IMR-90 (cell line): ENCODE measurements at regions not wholly inside any gene's neighbourhood (a gene's known extent, or its start where the extent isn't known, plus 50 kb on each side); places are given as distances from the start of the nearest gene placed in this dataset.

Experiments used
- ATAC-seq: fragments of 200-7000 bp; cut with Tn5 transposase; 2 replicates; pipeline ENCODE4 v1.9.1; 2020; ENCODE audit warnings: low read depth, mild to moderate bottlenecking, moderate library complexity
- BruUV-seq: library from RNA; stranded (reverse); fragments of 400-500 nt; replicated peaks from 2 replicates; lab custom pipeline; 2021; lab: Mats Ljungman, UMichigan
- CTCF ChIA-PET: fragments of 300-600 bp; formaldehyde crosslinking; extraction: SDS; loops from one replicate; lab custom pipeline; 2021; ENCODE audit warnings: antibody characterized with exemption; lab: Yijun Ruan, JAX
- POLR2A ChIA-PET: fragments of 300-600 bp; sonication (Branson Sonifier 250); formaldehyde crosslinking; loops from one replicate; lab custom pipeline; 2022; ENCODE audit warnings: antibody characterized with exemption; ENCODE audit not compliant: unreplicated experiment; lab: Charles Lee
- DNase-seq: peaks from one replicate; pipeline ENCODE4 v3.0.0; 2013
- H2AFZ ChIP-seq: replicated peaks from 2 replicates; pipeline ENCODE3; 2013; ENCODE audit warnings: low read length, mild to moderate bottlenecking; ENCODE audit not compliant: poor library complexity
- H2AK5ac ChIP-seq: 2 replicates; pipeline ENCODE4 v1.6.1; 2013; ENCODE audit warnings: low read depth, low read length, inconsistent platforms
- H2AK9ac ChIP-seq: replicated peaks from 2 replicates; pipeline ENCODE3; 2013; ENCODE audit warnings: mild to moderate bottlenecking, low read depth, low read length, moderate library complexity; ENCODE audit not compliant: poor library complexity
- H2BK120ac ChIP-seq: 2 replicates; pipeline ENCODE4 v1.6.1; 2013; ENCODE audit warnings: low read depth, low read length, inconsistent platforms
- H2BK15ac ChIP-seq: 3 replicates; pipeline ENCODE4 v1.6.1; 2013; ENCODE audit warnings: low read depth, low read length, inconsistent platforms
- H2BK20ac ChIP-seq: 2 replicates; pipeline ENCODE4 v1.6.1; 2013; ENCODE audit warnings: low read depth, mild to moderate bottlenecking, inconsistent platforms, low read length, moderate library complexity
- H2BK5ac ChIP-seq: 2 replicates; pipeline ENCODE4 v1.6.1; 2013; ENCODE audit warnings: mild to moderate bottlenecking, low read depth, low read length, inconsistent platforms; ENCODE audit not compliant: poor library complexity, severe bottlenecking
- H3K14ac ChIP-seq: replicated peaks from 2 replicates; pipeline ENCODE4 v1.6.1; 2013; ENCODE audit warnings: low read depth, low read length, inconsistent platforms
- H3K18ac ChIP-seq: 2 replicates; pipeline ENCODE4 v1.6.1; 2013; ENCODE audit warnings: low read depth, low read length, control low read depth
- H3K23ac ChIP-seq: 2 replicates; pipeline ENCODE4 v1.6.1; 2013; ENCODE audit warnings: low read depth, low read length, inconsistent platforms
- H3K27ac ChIP-seq: 2 replicates; pipeline ENCODE4 v1.5.1; 2013; ENCODE audit warnings: mild to moderate bottlenecking, control low read depth, low read length; ENCODE audit not compliant: insufficient read depth
- H3K27me3 ChIP-seq: 2 replicates; pipeline ENCODE4 v1.6.1; 2013; ENCODE audit warnings: low read length; ENCODE audit not compliant: control insufficient read depth, insufficient read depth
- H3K36me3 ChIP-seq: 2 replicates; pipeline ENCODE4 v1.6.1; 2013; ENCODE audit warnings: low read length, mixed read lengths; ENCODE audit not compliant: control insufficient read depth, insufficient read depth
- H3K4ac ChIP-seq: 2 replicates; pipeline ENCODE4 v1.6.1; 2013; ENCODE audit warnings: low read depth, low read length, inconsistent platforms
- H3K4me1 ChIP-seq: 2 replicates; pipeline ENCODE4 v1.6.1; 2013; ENCODE audit warnings: low read length, mixed read lengths; ENCODE audit not compliant: control insufficient read depth, insufficient read depth
- H3K4me2 ChIP-seq: 2 replicates; pipeline ENCODE4 v1.6.1; 2013; ENCODE audit warnings: low read depth, mild to moderate bottlenecking, control low read depth, low read length, moderate library complexity
- H3K4me3 ChIP-seq: 2 replicates; pipeline ENCODE4 v1.5.1; 2013; ENCODE audit warnings: low read depth, mild to moderate bottlenecking, control low read depth, low read length, moderate library complexity; ENCODE audit not compliant: insufficient read depth
- H3K56ac ChIP-seq: 2 replicates; pipeline ENCODE4 v1.6.1; 2013; ENCODE audit warnings: low read length, inconsistent platforms; ENCODE audit not compliant: insufficient read depth; ENCODE audit errors: extremely low read depth
- H3K79me1 ChIP-seq, 2 experiments: 2 replicates each; pipeline ENCODE4 v1.6.1; 2013; ENCODE audit warnings: low read length in 2 of 2, inconsistent platforms in 1 of 2, low read depth in 1 of 2
- H3K9ac ChIP-seq: 2 replicates; pipeline ENCODE4 v1.6.1; 2013; ENCODE audit warnings: low read depth, low read length, control low read depth
- H3K9me1 ChIP-seq: 2 replicates; pipeline ENCODE4 v1.6.1; 2013; ENCODE audit warnings: low read length, inconsistent platforms; ENCODE audit not compliant: insufficient read depth
- H3K9me3 ChIP-seq: 2 replicates; pipeline ENCODE4 v1.6.1; 2013; ENCODE audit warnings: low read length; ENCODE audit not compliant: control insufficient read depth, insufficient read depth
- H4K20me1 ChIP-seq: 2 replicates; pipeline ENCODE4 v1.6.1; 2013; ENCODE audit warnings: low read length, inconsistent platforms; ENCODE audit not compliant: insufficient read depth
- H4K5ac ChIP-seq: 2 replicates; pipeline ENCODE4 v1.6.1; 2013; ENCODE audit warnings: mild to moderate bottlenecking, low read depth, low read length, control low read depth
- H4K8ac ChIP-seq, 2 experiments: 2 replicates each; pipeline ENCODE4 v1.6.1; 2013; ENCODE audit warnings: low read depth in 2 of 2, low read length in 2 of 2, control low read depth in 1 of 2, inconsistent platforms in 1 of 2
- H4K91ac ChIP-seq: 2 replicates; pipeline ENCODE4 v1.6.1; 2013; ENCODE audit warnings: low read depth, low read length, inconsistent platforms; ENCODE audit not compliant: insufficient read depth
- CEBPB ChIP-seq: IDR thresholded peaks from 2 replicates; pipeline ENCODE4 v1.6.1; 2012; ENCODE audit warnings: low read depth, low read length, improper control_type of control experiment
- MAFK ChIP-seq: IDR thresholded peaks from 2 replicates; pipeline ENCODE4 v1.6.1; 2012; ENCODE audit warnings: low read depth, low read length, improper control_type of control experiment
- NFE2L2 ChIP-seq: fragments of 150-350 bp; IDR thresholded peaks from 2 replicates; pipeline ENCODE4 v1.6.1; 2016; ENCODE audit warnings: low read depth, mild to moderate bottlenecking, low read length
- WGBS, 2 experiments: methylation state at CpG; one replicate each; pipeline versions ENCODE4 v1.1.5 to v1.1.7; 2013; ENCODE audit warnings: missing lambda C conversion rate in 2 of 2; ENCODE audit not compliant: insufficient read length in 1 of 2; ENCODE audit errors: extremely low coverage in 2 of 2; 5-methylcytosine and 5-hydroxymethylcytosine counted together
- dilution Hi-C: fragments of 300-500 bp; cut with HindIII; formaldehyde crosslinking; loops from one replicate; pipeline ENCODE4 v1.14.3; 2018; ENCODE audit warnings: low sequenced_read_pairs; ENCODE audit not compliant: unreplicated experiment
- in situ Hi-C: fragments of 300-500 bp; cut with MboI; formaldehyde crosslinking; loops from 3 replicates; pipeline ENCODE4 v1.14.3; 2019; ENCODE audit warnings: low sequenced_read_pairs, inconsistent platforms, mixed read lengths
- intact Hi-C: fragments of 100-400 bp; cut with micrococcal nuclease; formaldehyde crosslinking; loops from 2 replicates; pipeline ENCODE4 v1.10.0; 2022

GRCh38 chr18:2390158-2390557 lies 181.1 kb downstream of the METTL4 start:
- Histone ChIP-seq H3K9me3 (no peaks in the 10 kb centered on the region), H3K18ac (no peak overlapping the region), H3K79me1 (no peaks in the 10 kb centered on the region), H3K4me2 (no peak overlapping the region), H4K8ac (no peak overlapping the region), H2AK9ac (no peak overlapping the region), H3K36me3 (no peaks in the 10 kb centered on the region), H3K4me3 (no peak overlapping the region), H2AFZ (no peak overlapping the region), H3K27me3 (no peaks in the 10 kb centered on the region), H4K91ac (no peak overlapping the region), H4K20me1 (no peaks in the 10 kb centered on the region), H3K4me1 (no peaks in the 10 kb centered on the region), H3K9ac (no peak overlapping the region), H2BK5ac (no peak overlapping the region), H2AK5ac (no peak overlapping the region), H3K27ac (no peak overlapping the region), H3K23ac (no peak overlapping the region), H2BK20ac (no peak overlapping the region), H3K56ac (no peak overlapping the region), H2BK120ac (no peak overlapping the region), H3K9me1 (no peaks in the 10 kb centered on the region), H3K14ac (no peak overlapping the region), H3K4ac (no peak overlapping the region), H2BK15ac (no peak overlapping the region), H4K5ac (no peak overlapping the region)
- CTCF ChIA-PET = no interaction called here
- DNase-seq (no peak), ATAC-seq (no peak)
- in situ Hi-C loops (no loop called here), dilution Hi-C loops (no loop called here), intact Hi-C loops (no loop called here)
- POLR2A ChIA-PET = no interaction called here
- WGBS, 2 experiments = no CpG with 5 or more reads among the region's 1 CpG
- BruUV-seq = no TSS peak
- TF ChIP-seq MAFK = no peak
- no peak for TF ChIP-seq NFE2L2
- TF ChIP-seq CEBPB = 0 out of 2 replicates have a peak, but pooled peaks have one; percentile 31
